Esophagus muscularis mucosa (tissue), 3 donors: ENCODE measurements at regions not wholly inside any gene's neighbourhood (a gene's known extent, or its start where the extent isn't known, plus 50 kb on each side); places are given as distances from the start of the nearest gene placed in this dataset.

Experiments used
- CTCF ChIP-seq, 3 experiments: fragments of 200-600 bp in 2 of 3; fragments of 450-650 bp in 1 of 3; sonication (generic) in 2 of 3; IDR thresholded peaks; one replicate each; pipeline ENCODE4 v1.5.1; 2017 to 2019; ENCODE audit warnings: antibody characterized with exemption in 3 of 3, mild to moderate bottlenecking in 2 of 3, moderate library complexity in 1 of 3
- POLR2A ChIP-seq: fragments of 450-650 bp; IDR thresholded peaks from one replicate; pipeline ENCODE4 v1.6.1; 2017; ENCODE audit warnings: antibody characterized with exemption, moderate library complexity, mild to moderate bottlenecking, low read depth

- TF ChIP-seq CTCF (IDR thresholded peaks at IDR 0.05) (no peak), POLR2A (no peak)
Observed at GRCh38 chr2:71906357-71906973, 241.2 kb downstream of the CYP26B1 start.
